Liver (tissue), 3 donors: ENCODE measurements at regions not wholly inside any gene's neighbourhood (a gene's known extent, or its start where the extent isn't known, plus 50 kb on each side); places are given as distances from the start of the nearest gene placed in this dataset.

Experiments
- TAF1 ChIP-seq: conservative IDR thresholded peaks from 2 replicates; pipeline ENCODE4 v1.6.1; 2016; ENCODE audit warnings: antibody characterized with exemption, mild to moderate bottlenecking
- TF ChIP-seq, protein P1 (sequence below): fragments of 150-350 bp; IDR thresholded peaks from 2 replicates; pipeline ENCODE4 v1.5.1; 2017; ENCODE audit warnings: improper control_type of control experiment, low read depth, low read length; ENCODE audit not compliant: missing input control
- donor health status: healthy.
- donor health status: healthy.

DNA sequence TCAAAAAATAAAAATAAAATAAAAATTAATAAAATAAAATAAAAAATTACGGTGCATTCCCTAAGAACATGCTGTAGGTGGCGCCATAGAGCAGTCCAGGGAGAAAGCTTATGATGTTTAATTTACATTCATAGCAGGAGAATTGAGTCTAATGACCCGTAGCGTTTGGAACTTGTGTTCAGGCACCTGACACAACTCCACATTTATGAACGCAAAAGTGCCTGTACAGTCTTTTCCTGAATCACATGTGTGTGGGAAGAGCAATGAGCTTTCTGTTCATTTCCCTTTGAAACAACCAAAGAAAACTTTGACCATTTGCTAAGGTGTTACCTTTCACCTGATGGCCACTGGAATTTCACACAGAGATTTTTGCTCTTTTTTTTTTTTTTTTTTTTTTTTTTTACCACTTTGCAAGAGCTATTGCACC lies 60.6 kb upstream of the KCNA1 start:
- TF ChIP-seq, protein P1, sequence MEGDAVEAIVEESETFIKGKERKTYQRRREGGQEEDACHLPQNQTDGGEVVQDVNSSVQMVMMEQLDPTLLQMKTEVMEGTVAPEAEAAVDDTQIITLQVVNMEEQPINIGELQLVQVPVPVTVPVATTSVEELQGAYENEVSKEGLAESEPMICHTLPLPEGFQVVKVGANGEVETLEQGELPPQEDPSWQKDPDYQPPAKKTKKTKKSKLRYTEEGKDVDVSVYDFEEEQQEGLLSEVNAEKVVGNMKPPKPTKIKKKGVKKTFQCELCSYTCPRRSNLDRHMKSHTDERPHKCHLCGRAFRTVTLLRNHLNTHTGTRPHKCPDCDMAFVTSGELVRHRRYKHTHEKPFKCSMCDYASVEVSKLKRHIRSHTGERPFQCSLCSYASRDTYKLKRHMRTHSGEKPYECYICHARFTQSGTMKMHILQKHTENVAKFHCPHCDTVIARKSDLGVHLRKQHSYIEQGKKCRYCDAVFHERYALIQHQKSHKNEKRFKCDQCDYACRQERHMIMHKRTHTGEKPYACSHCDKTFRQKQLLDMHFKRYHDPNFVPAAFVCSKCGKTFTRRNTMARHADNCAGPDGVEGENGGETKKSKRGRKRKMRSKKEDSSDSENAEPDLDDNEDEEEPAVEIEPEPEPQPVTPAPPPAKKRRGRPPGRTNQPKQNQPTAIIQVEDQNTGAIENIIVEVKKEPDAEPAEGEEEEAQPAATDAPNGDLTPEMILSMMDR, result peak; percentile 53
- TF ChIP-seq TAF1, result no peak
